ENCODE measurements at regions not wholly inside any gene's neighbourhood (a gene's known extent, or its start where the extent isn't known, plus 50 kb on each side); places are given as distances from the start of the nearest gene placed in this dataset.

GRCh38 chr4:71133491-71133890, 140.0 kb downstream of the DCK start:
- Mint-ChIP-seq H3K27ac (ENCODE audit: unreplicated experiment) (no peak overlapping the region), H3K27me3 (ENCODE audit: unreplicated experiment) (peaks cover 1% of the 10 kb centered on the region), H3K4me3 (ENCODE audit: unreplicated experiment) (no peak overlapping the region), H3K36me3 (ENCODE audit: unreplicated experiment) (no peaks in the 10 kb centered on the region), H3K9me3 (ENCODE audit: unreplicated experiment) (no peaks in the 10 kb centered on the region), H3K4me1 (ENCODE audit: low read depth, unreplicated experiment) (peaks cover 3% of the 10 kb centered on the region)
- no peak for DNase-seq
- TF ChIP-seq CTCF (IDR thresholded peaks at IDR 0.05; ENCODE audit: partially characterized antibody, unreplicated experiment) = no peak

GRCh38 chr4:71136071-71136470, 142.6 kb downstream of the DCK start:
- no peaks in the 10 kb centered on the region for H3K9me3 Mint-ChIP-seq (ENCODE audit: unreplicated experiment)
- TF ChIP-seq CTCF (IDR thresholded peaks at IDR 0.05; ENCODE audit: partially characterized antibody, unreplicated experiment) = no peak
- DNase-seq = no peak
- H3K4me3 Mint-ChIP-seq (ENCODE audit: unreplicated experiment) = no peak overlapping the region
- peaks cover 1% of the 10 kb centered on the region for H3K27me3 Mint-ChIP-seq (ENCODE audit: unreplicated experiment)
- no peaks in the 10 kb centered on the region for H3K36me3 Mint-ChIP-seq (ENCODE audit: unreplicated experiment)
- no peaks in the 10 kb centered on the region for H3K4me1 Mint-ChIP-seq (ENCODE audit: low read depth, unreplicated experiment)
- H3K27ac Mint-ChIP-seq (ENCODE audit: unreplicated experiment) = no peak overlapping the region

- no peak for DNase-seq
- Mint-ChIP-seq H3K27ac (ENCODE audit: unreplicated experiment) (no peak overlapping the region), H3K4me1 (ENCODE audit: low read depth, unreplicated experiment) (no peaks in the 10 kb centered on the region), H3K4me3 (ENCODE audit: unreplicated experiment) (no peak overlapping the region), H3K27me3 (ENCODE audit: unreplicated experiment) (peaks cover 1% of the 10 kb centered on the region), H3K9me3 (ENCODE audit: unreplicated experiment) (no peaks in the 10 kb centered on the region), H3K36me3 (ENCODE audit: unreplicated experiment) (no peaks in the 10 kb centered on the region)
- no peak for TF ChIP-seq CTCF (IDR thresholded peaks at IDR 0.05; ENCODE audit: partially characterized antibody, unreplicated experiment)
Measured at GRCh38 chr4:71138007-71138615, 144.7 kb downstream of the DCK start.

GRCh38 chr4:71140563-71140962, 147.1 kb downstream of the DCK start:
- Mint-ChIP-seq H3K36me3 (ENCODE audit: unreplicated experiment) (no peaks in the 10 kb centered on the region), H3K4me3 (ENCODE audit: unreplicated experiment) (no peak overlapping the region), H3K4me1 (ENCODE audit: low read depth, unreplicated experiment) (no peaks in the 10 kb centered on the region), H3K27ac (ENCODE audit: unreplicated experiment) (no peak overlapping the region), H3K27me3 (ENCODE audit: unreplicated experiment) (no peaks in the 10 kb centered on the region), H3K9me3 (ENCODE audit: unreplicated experiment) (peaks cover 1% of the 10 kb centered on the region)
- TF ChIP-seq CTCF (IDR thresholded peaks at IDR 0.05; ENCODE audit: partially characterized antibody, unreplicated experiment) = no peak
- no peak for DNase-seq

GRCh38 chr4:71141125-71141524, 147.7 kb downstream of the DCK start:
- no peak for DNase-seq
- TF ChIP-seq CTCF (IDR thresholded peaks at IDR 0.05; ENCODE audit: partially characterized antibody, unreplicated experiment) = no peak
- no peak overlapping the region for H3K27ac Mint-ChIP-seq (ENCODE audit: unreplicated experiment)
- no peak overlapping the region for H3K4me3 Mint-ChIP-seq (ENCODE audit: unreplicated experiment)
- no peaks in the 10 kb centered on the region for H3K27me3 Mint-ChIP-seq (ENCODE audit: unreplicated experiment)
- H3K36me3 Mint-ChIP-seq (ENCODE audit: unreplicated experiment) = no peaks in the 10 kb centered on the region
- H3K4me1 Mint-ChIP-seq (ENCODE audit: low read depth, unreplicated experiment) = no peaks in the 10 kb centered on the region
- peaks cover 3% of the 10 kb centered on the region for H3K9me3 Mint-ChIP-seq (ENCODE audit: unreplicated experiment)
